ENCODE measurements at regions not wholly inside any gene's neighbourhood (a gene's known extent, or its start where the extent isn't known, plus 50 kb on each side); places are given as distances from the start of the nearest gene placed in this dataset.

- no peaks in the 10 kb centered on the region for H3K9me3 Mint-ChIP-seq
- no peak for TF ChIP-seq CTCF (IDR thresholded peaks at IDR 0.05)
These were observed 97.4 kb downstream of the PJA1 start for GRCh38 chrX:69067841-69068240.

GRCh38 chrX:69066966-69067525 lies 98.2 kb downstream of the PJA1 start:
- no peak overlapping the region for H3K27ac Mint-ChIP-seq
- peaks cover 9% of the 10 kb centered on the region; the same call in 1 of the 2 replicates for H3K27me3 Mint-ChIP-seq (ENCODE audit: insufficient read depth)
- TF ChIP-seq CTCF (IDR thresholded peaks at IDR 0.05), result no peak
- H3K36me3 Mint-ChIP-seq (ENCODE audit: low read depth), result no peaks in the 10 kb centered on the region
- H3K9me3 Mint-ChIP-seq, result no peaks in the 10 kb centered on the region
- DNase-seq, result no peak
- no peak overlapping the region for H3K4me3 Mint-ChIP-seq
- H3K4me1 Mint-ChIP-seq (ENCODE audit: low read depth), result no peaks in the 10 kb centered on the region

More at GRCh38 chrX:69067841-69068240, 97.4 kb downstream of the PJA1 start:
- DNase-seq, result no peak
- H3K4me1 Mint-ChIP-seq (ENCODE audit: low read depth), result no peaks in the 10 kb centered on the region
- H3K27me3 Mint-ChIP-seq (ENCODE audit: insufficient read depth), result peaks cover 5% of the 10 kb centered on the region; the same call in 1 of the 2 replicates
- H3K4me3 Mint-ChIP-seq, result no peak overlapping the region
- no peak overlapping the region for H3K27ac Mint-ChIP-seq
- no peaks in the 10 kb centered on the region for H3K36me3 Mint-ChIP-seq (ENCODE audit: low read depth)

- no peaks in the 10 kb centered on the region for H3K4me1 Mint-ChIP-seq (ENCODE audit: low read depth)
- H3K9me3 Mint-ChIP-seq, result no peaks in the 10 kb centered on the region
- H3K36me3 Mint-ChIP-seq (ENCODE audit: low read depth), result no peaks in the 10 kb centered on the region
- H3K4me3 Mint-ChIP-seq, result no peak overlapping the region
- TF ChIP-seq CTCF (IDR thresholded peaks at IDR 0.05), result no peak
- DNase-seq, result no peak
- H3K27me3 Mint-ChIP-seq (ENCODE audit: insufficient read depth), result peaks cover 11% of the 10 kb centered on the region
- no peak overlapping the region for H3K27ac Mint-ChIP-seq
These were observed 99.1 kb downstream of the PJA1 start for GRCh38 chrX:69066021-69066757.

GRCh38 chrX:69065451-69065850 lies 99.8 kb downstream of the PJA1 start:
- H3K27me3 Mint-ChIP-seq (ENCODE audit: insufficient read depth), result peaks cover 11% of the 10 kb centered on the region
- no peak for DNase-seq
- no peaks in the 10 kb centered on the region for H3K36me3 Mint-ChIP-seq (ENCODE audit: low read depth)
- H3K4me1 Mint-ChIP-seq (ENCODE audit: low read depth), result no peaks in the 10 kb centered on the region
- H3K27ac Mint-ChIP-seq, result no peak overlapping the region
- no peak overlapping the region for H3K4me3 Mint-ChIP-seq
- H3K9me3 Mint-ChIP-seq, result no peaks in the 10 kb centered on the region
- no peak for TF ChIP-seq CTCF (IDR thresholded peaks at IDR 0.05)

GRCh38 chrX:69063486-69063885 lies 101.8 kb downstream of the PJA1 start:
- DNase-seq, result no peak
- H3K27ac Mint-ChIP-seq, result no peak overlapping the region
- no peak overlapping the region for H3K4me3 Mint-ChIP-seq
- no peak for TF ChIP-seq CTCF (IDR thresholded peaks at IDR 0.05)
- H3K9me3 Mint-ChIP-seq, result no peaks in the 10 kb centered on the region
- peaks cover 11% of the 10 kb centered on the region for H3K27me3 Mint-ChIP-seq (ENCODE audit: insufficient read depth)
- no peaks in the 10 kb centered on the region for H3K4me1 Mint-ChIP-seq (ENCODE audit: low read depth)
- no peaks in the 10 kb centered on the region for H3K36me3 Mint-ChIP-seq (ENCODE audit: low read depth)

All from HFFc6 (cell line).